HG03095 (cell line): ENCODE measurements at regions not wholly inside any gene's neighbourhood (a gene's known extent, or its start where the extent isn't known, plus 50 kb on each side); places are given as distances from the start of the nearest gene placed in this dataset.

Experiments used
- ATAC-seq: cut with Tn5 transposase; IDR thresholded peaks from one replicate; pipeline ENCODE4 v1.9.1; 2021; ENCODE audit warnings: moderate library complexity; ENCODE audit not compliant: unreplicated experiment

GRCh38 chr7:33841031-33841430 lies 64.3 kb upstream of the BMPER start:
- ATAC-seq = no peak

- no peak for ATAC-seq
These were observed 63.6 kb upstream of the BMPER start for GRCh38 chr7:33841705-33842129.

DNA sequence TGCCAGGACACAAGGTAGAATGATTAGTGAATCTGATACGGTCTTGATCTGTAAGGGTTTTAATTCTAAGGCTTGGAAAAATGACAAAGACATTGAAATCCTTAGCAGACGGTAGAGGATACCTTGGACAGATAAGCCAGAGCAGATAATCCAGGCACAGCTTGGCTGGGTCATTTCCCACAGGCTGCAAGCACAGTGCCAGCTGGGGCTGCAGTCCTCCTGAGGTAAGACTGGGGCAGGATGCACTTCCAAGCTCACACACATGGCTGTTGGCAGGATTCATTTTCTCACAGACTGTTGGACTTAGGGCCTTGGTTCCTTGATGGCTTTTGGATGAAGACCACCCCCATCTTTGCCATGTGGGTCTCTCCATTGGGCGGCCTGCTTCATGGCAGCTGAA lies 63.2 kb upstream of the BMPER start:
- ATAC-seq = no peak

DNA sequence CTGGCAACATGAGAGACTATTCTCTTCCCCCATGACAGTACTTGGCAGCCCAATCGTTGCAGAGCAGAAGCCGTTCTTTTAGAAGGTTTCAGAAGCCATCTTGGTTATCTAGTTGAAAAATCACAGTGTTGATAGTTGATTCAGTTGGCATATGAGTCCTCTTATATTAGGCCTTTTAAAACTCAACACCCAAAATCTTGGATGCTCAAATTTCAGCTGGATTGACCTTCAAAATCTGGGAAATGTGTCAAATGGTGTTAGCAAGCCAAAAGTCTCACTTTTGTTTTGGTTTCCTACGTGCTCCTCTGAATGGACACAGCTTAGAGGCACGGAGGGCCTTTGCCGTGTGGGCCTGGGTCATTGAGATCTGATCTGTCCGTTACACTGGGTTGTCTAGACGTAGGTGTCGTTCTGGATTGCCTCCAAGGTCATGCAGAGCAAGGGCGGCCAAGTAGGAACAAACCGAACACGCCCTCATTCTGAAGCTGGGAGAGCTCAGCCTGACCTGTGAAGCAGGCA lies 59.3 kb upstream of the BMPER start:
- ATAC-seq = no peak

- no peak for ATAC-seq
These were observed 56.3 kb upstream of the BMPER start for GRCh38 chr7:33849004-33849403.

DNA sequence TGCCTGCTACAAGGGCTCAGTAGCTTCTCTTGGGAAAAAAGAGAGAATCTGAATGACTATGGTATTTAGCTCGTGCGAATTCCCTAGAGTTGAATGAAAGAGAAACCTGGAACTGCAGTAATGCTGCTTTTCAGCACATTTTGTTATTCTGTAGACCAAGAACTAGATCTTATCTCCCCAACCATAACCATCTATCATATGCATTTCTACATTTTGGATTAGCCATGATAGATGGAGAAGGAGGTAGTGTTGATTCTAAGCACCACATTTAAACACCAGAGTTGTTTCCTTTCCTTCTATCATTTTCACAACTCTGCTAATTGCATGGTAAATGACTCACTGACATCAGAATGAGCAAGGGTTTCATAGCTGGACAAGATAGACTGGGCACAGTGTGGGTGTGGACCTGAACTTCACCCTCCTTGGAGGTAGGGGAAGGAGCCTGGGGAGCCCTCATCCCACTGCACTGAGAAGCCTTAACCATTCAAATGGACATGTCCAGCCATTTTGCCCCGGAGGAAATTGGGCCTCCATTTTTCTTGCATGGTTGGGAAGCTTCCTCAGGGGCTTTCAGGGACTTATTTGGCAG lies 55.3 kb upstream of the BMPER start:
- no peak for ATAC-seq

DNA sequence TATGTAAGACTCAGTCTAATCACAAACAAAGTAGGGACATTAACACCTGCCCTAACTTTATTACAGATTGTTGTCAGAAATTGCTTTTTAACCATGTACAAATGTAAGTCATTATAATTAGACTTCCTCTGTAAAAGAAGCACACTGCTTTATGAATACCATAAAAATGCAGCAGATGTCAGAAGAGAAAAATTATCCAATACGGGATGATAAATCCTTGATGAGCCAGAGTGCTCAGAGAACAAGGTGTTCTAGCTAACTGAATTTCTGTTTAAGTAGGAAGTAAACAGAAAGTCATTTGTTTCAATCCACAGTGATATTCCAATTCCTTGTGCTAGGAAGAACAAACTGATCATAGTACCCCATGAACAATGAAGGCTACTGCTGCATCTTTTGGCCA lies 54.6 kb upstream of the BMPER start:
- no peak for ATAC-seq

DNA sequence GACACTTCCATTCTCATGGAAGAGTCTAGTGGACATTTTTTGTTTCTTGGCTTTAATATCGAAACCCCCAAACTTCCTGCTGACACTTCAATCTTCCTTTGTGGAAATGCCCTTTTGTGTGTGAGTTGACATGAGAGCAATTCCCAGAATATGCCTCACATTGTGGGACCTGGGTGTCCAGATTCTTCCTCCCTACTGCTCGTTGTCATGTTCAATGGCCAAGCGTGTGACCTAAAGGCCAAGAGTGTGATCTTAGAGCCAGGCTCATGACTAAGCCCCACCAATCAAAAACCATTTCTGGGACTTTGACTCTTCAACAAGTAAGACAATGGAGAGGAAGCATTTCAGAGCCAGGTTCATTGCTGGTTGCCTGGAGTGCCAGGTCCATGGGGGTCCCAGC lies 52.5 kb upstream of the BMPER start:
- no peak for ATAC-seq

GRCh38 chr7:33853361-33854062 lies 51.8 kb upstream of the BMPER start:
- ATAC-seq = no peak

- ATAC-seq = no peak
These were observed 51.2 kb upstream of the BMPER start for GRCh38 chr7:33854178-33854577.

GRCh38 chr7:33854801-33855350 lies 50.5 kb upstream of the BMPER start:
- no peak for ATAC-seq
